ENCODE measurements at regions not wholly inside any gene's neighbourhood (a gene's known extent, or its start where the extent isn't known, plus 50 kb on each side); places are given as distances from the start of the nearest gene placed in this dataset.

GRCh38 chr4:72899214-72899613 is 170.3 kb downstream of the COX18 start:
- TF ChIP-seq YY1 (IDR thresholded peaks at IDR 0.05; ENCODE audit: insufficient read depth, insufficient read length) (no peak), ZNF274 (IDR thresholded peaks at IDR 0.05; ENCODE audit: low read depth, low read length) (no peak), SUZ12 (IDR thresholded peaks at IDR 0.05; ENCODE audit: extremely low read depth, insufficient read depth, insufficient read length) (no peak)
